Panc1 (cell line): ENCODE measurements at regions not wholly inside any gene's neighbourhood (a gene's known extent, or its start where the extent isn't known, plus 50 kb on each side); places are given as distances from the start of the nearest gene placed in this dataset.

ENCODE experiments used
- ATAC-seq: fragments of 200-7000 bp; cut with Tn5 transposase; 2 replicates; pipeline ENCODE4 v1.9.1; 2020; ENCODE audit warnings: mild to moderate bottlenecking, moderate library complexity
- BruUV-seq: library from RNA; stranded (reverse); fragments of 400-500 nt; replicated peaks from 2 replicates; lab custom pipeline; 2021; lab: Mats Ljungman, UMichigan
- CTCF ChIA-PET: fragments of 300-600 bp; sonication (Branson Sonifier 250); formaldehyde crosslinking; loops from one replicate; lab custom pipeline; 2022; ENCODE audit warnings: antibody characterized with exemption; lab: Charles Lee
- POLR2A ChIA-PET: fragments of 300-600 bp; sonication (Branson Sonifier 250); formaldehyde crosslinking; loops from one replicate; lab custom pipeline; 2022; ENCODE audit warnings: antibody characterized with exemption; lab: Charles Lee
- DNase-seq: peaks from one replicate; pipeline ENCODE4 v3.0.0-alpha.2; 2010; ENCODE audit warnings: low read depth, low spot score
- H3K27ac ChIP-seq: 2 replicates; pipeline ENCODE4 v1.5.1; 2011; ENCODE audit warnings: mild to moderate bottlenecking, low read length, inconsistent platforms
- H3K27me3 ChIP-seq: fragments of 200-500 bp; sonication (Bioruptor generic); 2 replicates; pipeline ENCODE4 v1.6.0; 2014; ENCODE audit warnings: low read length, inconsistent platforms; ENCODE audit not compliant: control insufficient read depth, insufficient read depth
- H3K36me3 ChIP-seq: fragments of 200-500 bp; sonication (Bioruptor generic); 2 replicates; pipeline ENCODE4 v1.5.1; 2014; ENCODE audit warnings: inconsistent platforms, mild to moderate bottlenecking, low read length, moderate library complexity; ENCODE audit not compliant: control insufficient read depth, insufficient read depth
- H3K4me1 ChIP-seq: 2 replicates; pipeline ENCODE4 v1.5.1; 2011; ENCODE audit warnings: inconsistent platforms, mild to moderate bottlenecking, low read length, moderate library complexity; ENCODE audit not compliant: control insufficient read depth, insufficient read depth
- H3K4me3 ChIP-seq, 2 experiments: 2 replicates each; pipeline ENCODE4 v1.5.1; 2011 to 2012; ENCODE audit warnings: low read depth in 2 of 2, low read length in 2 of 2, mild to moderate bottlenecking in 2 of 2, inconsistent platforms in 1 of 2, moderate library complexity in 1 of 2
- H3K9me3 ChIP-seq: fragments of 200-500 bp; sonication (Bioruptor generic); 2 replicates; pipeline ENCODE4 v1.5.1; 2014; ENCODE audit warnings: low read depth, mild to moderate bottlenecking, inconsistent platforms, low read length, moderate library complexity; ENCODE audit not compliant: control insufficient read depth, insufficient read depth
- POLR2AphosphoS5 ChIP-seq: IDR thresholded peaks from 2 replicates; pipeline ENCODE4 v1.6.1; 2012; ENCODE audit warnings: mild to moderate bottlenecking, low read depth, low read length, moderate library complexity
- SIN3A ChIP-seq: IDR thresholded peaks from 2 replicates; pipeline ENCODE4 v1.6.1; 2012; ENCODE audit warnings: low read depth, mild to moderate bottlenecking, low read length, moderate library complexity, borderline replicate concordance; ENCODE audit not compliant: insufficient read depth
- TCF7L2 ChIP-seq: IDR thresholded peaks from 2 replicates; pipeline ENCODE4 v1.6.1; 2011; ENCODE audit warnings: mild to moderate bottlenecking, low read depth, low read length, inconsistent platforms
- in situ Hi-C: cut with HindIII; loops from 2 replicates; pipeline ENCODE4 v1.10.0; 2016; ENCODE audit warnings: low sequenced_read_pairs, low pct_unique_long_range_greater_than_20kb
- intact Hi-C: fragments of 100-400 bp; cut with micrococcal nuclease; formaldehyde crosslinking; loops from one replicate; pipeline ENCODE4 v1.10.0; 2022; ENCODE audit not compliant: unreplicated experiment
- TF ChIP-seq, protein P1 (sequence below): fragments of 450-650 bp; IDR thresholded peaks from 2 replicates; pipeline ENCODE4 v1.5.1; 2017; ENCODE audit warnings: mild to moderate bottlenecking
- TF ChIP-seq, protein P2 (sequence below), 2 experiments: IDR thresholded peaks; 2 replicates each; pipeline ENCODE4 v1.6.1; 2011 to 2012; ENCODE audit warnings: low read depth in 2 of 2, control low read depth in 1 of 2, low read length in 1 of 2, mild to moderate bottlenecking in 1 of 2, moderate library complexity in 1 of 2; ENCODE audit not compliant: insufficient read depth in 1 of 2

DNA sequence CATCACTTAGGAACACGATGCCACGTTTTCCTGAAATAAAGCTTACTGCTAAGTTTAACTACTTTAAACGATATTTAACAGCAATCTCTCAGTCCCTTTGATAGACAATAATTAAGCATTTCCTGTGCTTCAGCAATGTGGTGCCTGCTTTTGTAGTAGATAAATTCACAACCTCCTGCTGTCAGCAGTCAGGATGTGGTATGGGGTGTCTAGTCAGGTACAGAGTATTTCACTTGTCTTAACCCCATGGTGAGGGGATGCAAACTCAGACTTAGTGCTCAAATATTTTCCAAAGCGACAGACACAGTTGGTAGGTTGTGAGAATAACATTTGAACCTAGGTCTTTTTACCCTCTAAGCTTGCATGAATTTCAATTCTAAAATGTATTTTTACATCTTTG, 526.2 kb upstream of the PFKP start:
- ChIA-PET CTCF (no interaction called here), POLR2A (no interaction called here)
- TF ChIP-seq POLR2AphosphoS5 = no peak
- TF ChIP-seq TCF7L2 = no peak
- TF ChIP-seq SIN3A = no peak
- TF ChIP-seq, protein P1, sequence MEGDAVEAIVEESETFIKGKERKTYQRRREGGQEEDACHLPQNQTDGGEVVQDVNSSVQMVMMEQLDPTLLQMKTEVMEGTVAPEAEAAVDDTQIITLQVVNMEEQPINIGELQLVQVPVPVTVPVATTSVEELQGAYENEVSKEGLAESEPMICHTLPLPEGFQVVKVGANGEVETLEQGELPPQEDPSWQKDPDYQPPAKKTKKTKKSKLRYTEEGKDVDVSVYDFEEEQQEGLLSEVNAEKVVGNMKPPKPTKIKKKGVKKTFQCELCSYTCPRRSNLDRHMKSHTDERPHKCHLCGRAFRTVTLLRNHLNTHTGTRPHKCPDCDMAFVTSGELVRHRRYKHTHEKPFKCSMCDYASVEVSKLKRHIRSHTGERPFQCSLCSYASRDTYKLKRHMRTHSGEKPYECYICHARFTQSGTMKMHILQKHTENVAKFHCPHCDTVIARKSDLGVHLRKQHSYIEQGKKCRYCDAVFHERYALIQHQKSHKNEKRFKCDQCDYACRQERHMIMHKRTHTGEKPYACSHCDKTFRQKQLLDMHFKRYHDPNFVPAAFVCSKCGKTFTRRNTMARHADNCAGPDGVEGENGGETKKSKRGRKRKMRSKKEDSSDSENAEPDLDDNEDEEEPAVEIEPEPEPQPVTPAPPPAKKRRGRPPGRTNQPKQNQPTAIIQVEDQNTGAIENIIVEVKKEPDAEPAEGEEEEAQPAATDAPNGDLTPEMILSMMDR = no peak
- TF ChIP-seq, protein P2, sequence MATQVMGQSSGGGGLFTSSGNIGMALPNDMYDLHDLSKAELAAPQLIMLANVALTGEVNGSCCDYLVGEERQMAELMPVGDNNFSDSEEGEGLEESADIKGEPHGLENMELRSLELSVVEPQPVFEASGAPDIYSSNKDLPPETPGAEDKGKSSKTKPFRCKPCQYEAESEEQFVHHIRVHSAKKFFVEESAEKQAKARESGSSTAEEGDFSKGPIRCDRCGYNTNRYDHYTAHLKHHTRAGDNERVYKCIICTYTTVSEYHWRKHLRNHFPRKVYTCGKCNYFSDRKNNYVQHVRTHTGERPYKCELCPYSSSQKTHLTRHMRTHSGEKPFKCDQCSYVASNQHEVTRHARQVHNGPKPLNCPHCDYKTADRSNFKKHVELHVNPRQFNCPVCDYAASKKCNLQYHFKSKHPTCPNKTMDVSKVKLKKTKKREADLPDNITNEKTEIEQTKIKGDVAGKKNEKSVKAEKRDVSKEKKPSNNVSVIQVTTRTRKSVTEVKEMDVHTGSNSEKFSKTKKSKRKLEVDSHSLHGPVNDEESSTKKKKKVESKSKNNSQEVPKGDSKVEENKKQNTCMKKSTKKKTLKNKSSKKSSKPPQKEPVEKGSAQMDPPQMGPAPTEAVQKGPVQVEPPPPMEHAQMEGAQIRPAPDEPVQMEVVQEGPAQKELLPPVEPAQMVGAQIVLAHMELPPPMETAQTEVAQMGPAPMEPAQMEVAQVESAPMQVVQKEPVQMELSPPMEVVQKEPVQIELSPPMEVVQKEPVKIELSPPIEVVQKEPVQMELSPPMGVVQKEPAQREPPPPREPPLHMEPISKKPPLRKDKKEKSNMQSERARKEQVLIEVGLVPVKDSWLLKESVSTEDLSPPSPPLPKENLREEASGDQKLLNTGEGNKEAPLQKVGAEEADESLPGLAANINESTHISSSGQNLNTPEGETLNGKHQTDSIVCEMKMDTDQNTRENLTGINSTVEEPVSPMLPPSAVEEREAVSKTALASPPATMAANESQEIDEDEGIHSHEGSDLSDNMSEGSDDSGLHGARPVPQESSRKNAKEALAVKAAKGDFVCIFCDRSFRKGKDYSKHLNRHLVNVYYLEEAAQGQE (IDR thresholded peaks at IDR 0.05; ENCODE audit: insufficient read depth in 1 of 2, low read depth in 2 of 2, low read length in 1 of 2) = no peak
- ATAC-seq (no peak), DNase-seq (no peak)
- H3K4me1 ChIP-seq = no peaks in the 10 kb centered on the region
- H3K27ac ChIP-seq = no peak overlapping the region
- no peak overlapping the region for H3K4me3 ChIP-seq
- no peaks in the 10 kb centered on the region for H3K36me3 ChIP-seq
- H3K9me3 ChIP-seq = no peaks in the 10 kb centered on the region
- H3K27me3 ChIP-seq = no peaks in the 10 kb centered on the region
- intact Hi-C loops = no loop called here
- in situ Hi-C loops = no loop called here
- no TSS peak for BruUV-seq

DNA sequence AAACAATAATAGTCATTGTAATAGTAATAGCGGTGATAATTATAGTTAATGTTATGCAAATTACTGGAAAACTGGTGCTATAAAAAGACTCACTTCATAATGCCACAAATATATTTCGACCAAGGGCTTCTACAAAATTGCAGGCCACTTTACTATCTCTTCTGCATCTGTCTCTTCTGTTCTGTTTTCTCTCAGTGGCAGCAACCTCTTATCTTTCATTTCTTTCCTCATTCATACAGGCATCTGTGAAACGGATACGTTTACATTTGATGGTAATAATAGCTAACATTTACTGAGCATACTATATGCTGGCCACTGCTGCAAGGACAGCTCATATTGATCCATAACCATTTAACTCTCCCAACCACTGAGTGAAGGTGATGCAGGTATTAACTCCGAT, 537.4 kb upstream of the PFKP start:
- H3K4me1 ChIP-seq = no peaks in the 10 kb centered on the region
- no peak for DNase-seq
- intact Hi-C loops = no loop called here
- H3K27ac ChIP-seq = no peak overlapping the region
- H3K36me3 ChIP-seq = no peaks in the 10 kb centered on the region
- in situ Hi-C loops = no loop called here
- ATAC-seq = no peak
- no peaks in the 10 kb centered on the region for H3K9me3 ChIP-seq
- ChIA-PET POLR2A (no interaction called here), CTCF (no interaction called here)
- TF ChIP-seq, protein P1 = no peak
- no peak for TF ChIP-seq SIN3A
- TF ChIP-seq TCF7L2 = no peak
- TF ChIP-seq, protein P2 (IDR thresholded peaks at IDR 0.05; ENCODE audit: insufficient read depth in 1 of 2, low read depth in 2 of 2, low read length in 1 of 2) = no peak
- TF ChIP-seq POLR2AphosphoS5 = no peak
- no peak overlapping the region for H3K4me3 ChIP-seq
- no peaks in the 10 kb centered on the region for H3K27me3 ChIP-seq
- no TSS peak for BruUV-seq
